ENCODE measurements at regions not wholly inside any gene's neighbourhood (a gene's known extent, or its start where the extent isn't known, plus 50 kb on each side); places are given as distances from the start of the nearest gene placed in this dataset.

DNA sequence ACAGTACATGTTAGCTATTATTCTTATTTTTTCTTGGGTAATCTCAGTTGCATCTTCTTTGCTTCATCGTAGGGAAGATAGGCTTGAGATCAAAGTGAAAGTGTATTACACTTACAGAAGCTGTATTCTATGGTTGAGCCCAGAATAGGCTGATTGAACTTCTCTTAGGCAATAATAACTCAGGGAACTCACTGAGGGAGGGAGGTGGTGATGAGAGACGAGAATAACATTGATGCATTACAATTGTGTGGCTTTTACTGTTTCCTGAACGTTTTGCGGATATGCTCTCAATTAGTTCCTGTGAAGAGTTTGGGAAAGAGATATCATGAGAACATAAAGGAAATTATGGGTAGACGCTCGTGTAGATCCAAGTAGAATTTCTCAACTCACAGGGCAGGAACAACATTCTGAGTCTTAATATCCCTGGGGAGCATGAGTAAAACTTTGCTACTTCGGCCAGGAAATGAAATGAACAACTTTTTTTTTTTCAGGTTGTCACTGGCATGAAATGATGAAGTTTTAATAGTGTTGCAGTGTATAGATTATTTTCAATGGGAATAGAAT, 302.2 kb downstream of the TUSC7 start:
- TF ChIP-seq, protein P1, sequence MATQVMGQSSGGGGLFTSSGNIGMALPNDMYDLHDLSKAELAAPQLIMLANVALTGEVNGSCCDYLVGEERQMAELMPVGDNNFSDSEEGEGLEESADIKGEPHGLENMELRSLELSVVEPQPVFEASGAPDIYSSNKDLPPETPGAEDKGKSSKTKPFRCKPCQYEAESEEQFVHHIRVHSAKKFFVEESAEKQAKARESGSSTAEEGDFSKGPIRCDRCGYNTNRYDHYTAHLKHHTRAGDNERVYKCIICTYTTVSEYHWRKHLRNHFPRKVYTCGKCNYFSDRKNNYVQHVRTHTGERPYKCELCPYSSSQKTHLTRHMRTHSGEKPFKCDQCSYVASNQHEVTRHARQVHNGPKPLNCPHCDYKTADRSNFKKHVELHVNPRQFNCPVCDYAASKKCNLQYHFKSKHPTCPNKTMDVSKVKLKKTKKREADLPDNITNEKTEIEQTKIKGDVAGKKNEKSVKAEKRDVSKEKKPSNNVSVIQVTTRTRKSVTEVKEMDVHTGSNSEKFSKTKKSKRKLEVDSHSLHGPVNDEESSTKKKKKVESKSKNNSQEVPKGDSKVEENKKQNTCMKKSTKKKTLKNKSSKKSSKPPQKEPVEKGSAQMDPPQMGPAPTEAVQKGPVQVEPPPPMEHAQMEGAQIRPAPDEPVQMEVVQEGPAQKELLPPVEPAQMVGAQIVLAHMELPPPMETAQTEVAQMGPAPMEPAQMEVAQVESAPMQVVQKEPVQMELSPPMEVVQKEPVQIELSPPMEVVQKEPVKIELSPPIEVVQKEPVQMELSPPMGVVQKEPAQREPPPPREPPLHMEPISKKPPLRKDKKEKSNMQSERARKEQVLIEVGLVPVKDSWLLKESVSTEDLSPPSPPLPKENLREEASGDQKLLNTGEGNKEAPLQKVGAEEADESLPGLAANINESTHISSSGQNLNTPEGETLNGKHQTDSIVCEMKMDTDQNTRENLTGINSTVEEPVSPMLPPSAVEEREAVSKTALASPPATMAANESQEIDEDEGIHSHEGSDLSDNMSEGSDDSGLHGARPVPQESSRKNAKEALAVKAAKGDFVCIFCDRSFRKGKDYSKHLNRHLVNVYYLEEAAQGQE (IDR thresholded peaks at IDR 0.05; ENCODE audit: insufficient read depth in 1 of 2, low read depth in 2 of 2, low read length in 2 of 2), result no peak
- TF ChIP-seq TAF1 (IDR thresholded peaks at IDR 0.05; ENCODE audit: borderline replicate concordance, insufficient read depth, low read length) (no peak), SIN3A (IDR thresholded peaks at IDR 0.05; ENCODE audit: borderline replicate concordance, insufficient read depth, low read length) (no peak), POLR2AphosphoS5 (IDR thresholded peaks at IDR 0.05; ENCODE audit: low read depth, low read length) (no peak), FOXP2 (optimal IDR thresholded peaks at IDR 0.05; ENCODE audit: borderline replicate concordance, extremely low read depth, extremely low read length, insufficient read depth) (no peak)

DNA sequence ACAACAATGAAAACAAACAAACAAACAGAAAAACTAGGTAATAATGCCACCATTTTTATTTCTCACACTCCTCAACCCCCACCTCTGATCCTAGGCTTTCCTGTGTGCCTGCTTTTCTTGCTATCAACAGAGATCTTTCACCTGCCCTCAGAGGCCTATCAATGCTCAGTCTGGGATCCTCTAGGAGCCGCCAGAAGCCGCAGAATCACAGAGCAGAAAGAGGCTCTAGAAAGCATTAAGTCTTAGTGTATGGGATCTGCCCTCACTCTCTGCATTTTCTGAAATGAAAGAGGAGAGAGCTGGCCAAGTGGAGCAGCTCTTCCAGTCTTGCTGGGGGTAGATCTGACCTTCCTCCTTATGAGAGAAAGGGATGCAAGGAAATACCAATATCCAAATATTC, 306.8 kb downstream of the TUSC7 start:
- TF ChIP-seq SIN3A (IDR thresholded peaks at IDR 0.05; ENCODE audit: borderline replicate concordance, insufficient read depth, low read length) (no peak), FOXP2 (optimal IDR thresholded peaks at IDR 0.05; ENCODE audit: borderline replicate concordance, extremely low read depth, extremely low read length, insufficient read depth) (no peak), TAF1 (IDR thresholded peaks at IDR 0.05; ENCODE audit: borderline replicate concordance, insufficient read depth, low read length) (no peak), POLR2AphosphoS5 (IDR thresholded peaks at IDR 0.05; ENCODE audit: low read depth, low read length) (no peak)
- TF ChIP-seq, protein P1 (IDR thresholded peaks at IDR 0.05; ENCODE audit: insufficient read depth in 1 of 2, low read depth in 2 of 2, low read length in 2 of 2), result no peak

DNA sequence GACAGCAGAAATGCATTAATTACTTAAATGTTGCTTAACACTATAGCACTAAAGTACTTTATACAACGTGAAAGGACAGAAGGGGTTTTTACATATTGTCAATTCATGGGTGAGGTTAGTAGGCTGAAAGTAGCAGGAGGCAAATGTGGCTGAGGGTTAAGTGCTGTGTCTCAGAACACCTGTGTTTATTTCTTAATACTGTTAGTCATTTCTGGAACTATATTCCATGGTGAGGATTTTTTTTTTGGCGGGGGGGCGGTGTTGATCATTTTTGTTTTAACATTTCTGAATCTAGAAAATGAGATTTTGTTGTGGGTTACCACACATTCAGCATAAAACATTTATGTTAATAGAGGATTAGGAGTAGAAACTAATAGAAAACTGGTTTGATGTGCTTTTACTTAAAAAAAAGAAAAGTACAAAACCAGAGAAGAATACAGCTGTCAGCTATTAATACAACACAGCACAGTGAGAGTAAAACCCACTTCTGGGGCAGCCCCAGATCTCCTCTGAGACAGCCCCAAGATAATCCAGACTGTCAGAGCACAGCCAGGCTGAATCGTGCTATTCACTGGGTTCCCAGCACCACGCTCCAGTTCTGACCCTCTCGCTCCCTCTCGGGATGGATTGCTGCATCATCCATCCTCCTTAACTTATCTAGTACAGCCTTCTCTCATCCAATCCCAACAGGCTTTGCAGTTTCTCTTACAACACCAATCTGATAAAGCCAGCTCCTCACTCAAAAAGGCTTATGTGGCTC, 307.7 kb downstream of the TUSC7 start:
- TF ChIP-seq POLR2AphosphoS5 (IDR thresholded peaks at IDR 0.05; ENCODE audit: low read depth, low read length) (no peak), SIN3A (IDR thresholded peaks at IDR 0.05; ENCODE audit: borderline replicate concordance, insufficient read depth, low read length) (no peak), FOXP2 (optimal IDR thresholded peaks at IDR 0.05; ENCODE audit: borderline replicate concordance, extremely low read depth, extremely low read length, insufficient read depth) (no peak), TAF1 (IDR thresholded peaks at IDR 0.05; ENCODE audit: borderline replicate concordance, insufficient read depth, low read length) (no peak)
- TF ChIP-seq, protein P1 (IDR thresholded peaks at IDR 0.05; ENCODE audit: insufficient read depth in 1 of 2, low read depth in 2 of 2, low read length in 2 of 2), result no peak

DNA sequence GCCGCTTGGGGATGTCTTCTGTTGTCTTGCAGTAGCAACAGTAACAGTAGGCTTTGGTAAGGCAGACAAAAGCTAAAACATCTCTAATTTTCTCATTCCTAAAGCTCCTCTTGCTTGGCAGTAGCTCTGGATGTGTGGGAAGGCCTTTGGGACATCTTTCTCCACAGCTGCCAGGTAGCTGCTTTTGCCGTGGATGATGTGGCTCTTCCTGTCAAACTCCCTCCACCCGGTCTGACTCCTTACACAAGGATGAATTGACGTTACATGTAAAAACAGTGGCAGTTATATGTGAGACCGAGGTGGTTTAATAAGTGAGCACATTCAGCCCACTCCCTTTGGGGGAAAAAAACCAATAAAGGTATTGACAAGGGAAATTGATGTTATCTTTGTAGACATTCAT, 309.1 kb downstream of the TUSC7 start:
- TF ChIP-seq, protein P1 (IDR thresholded peaks at IDR 0.05; ENCODE audit: insufficient read depth in 1 of 2, low read depth in 2 of 2, low read length in 2 of 2), result no peak
- no peak for TF ChIP-seq TAF1 (IDR thresholded peaks at IDR 0.05; ENCODE audit: borderline replicate concordance, insufficient read depth, low read length)
- TF ChIP-seq POLR2AphosphoS5 (IDR thresholded peaks at IDR 0.05; ENCODE audit: low read depth, low read length), result no peak
- no peak for TF ChIP-seq FOXP2 (optimal IDR thresholded peaks at IDR 0.05; ENCODE audit: borderline replicate concordance, extremely low read depth, extremely low read length, insufficient read depth)

Data from PFSK-1 (cell line).